T-cell (primary cell): ENCODE measurements at regions not wholly inside any gene's neighbourhood (a gene's known extent, or its start where the extent isn't known, plus 50 kb on each side); places are given as distances from the start of the nearest gene placed in this dataset.
"Not testable (repeated sequence)": the region's sequence is repeated elsewhere in the genome, so short reads cannot be mapped to it uniquely, and the experiment has no call there.

Source experiments
- ATAC-seq, 4 experiments: fragments of 200-7000 bp in 3 of 4; fragments of 150-1000 bp in 1 of 4; cut with Tn5 transposase; replicated peaks in 1 of 4; 1 replicate in 3 of 4; 2 replicates in 1 of 4; pipeline ENCODE4 v1.10.0; 2021; ENCODE audit warnings: moderate library complexity in 3 of 4, mild to moderate bottlenecking in 2 of 4, moderate number of reproducible peaks in 1 of 4
- CTCF ChIA-PET, 2 donors: fragments of 300-600 bp; sonication (Branson Sonifier 250); formaldehyde crosslinking; loops; one replicate each; lab custom pipeline; 2022; ENCODE audit warnings: antibody characterized with exemption in 2 of 2; lab: Charles Lee
- POLR2A ChIA-PET, 2 donors: fragments of 300-600 bp; sonication (Branson Sonifier 250); formaldehyde crosslinking; loops; one replicate each; lab custom pipeline; 2022; ENCODE audit warnings: antibody characterized with exemption in 2 of 2; lab: Charles Lee
- DNase-seq, 35 experiments: peaks; one replicate each; pipeline versions ENCODE4 v3.0.0 to v3.0.0-alpha.2; 2013 to 2023
- H3K27ac ChIP-seq: one replicate; pipeline ENCODE4 v1.5.1; 2013; ENCODE audit warnings: low read length
- H3K27me3 ChIP-seq, 2 experiments: replicated peaks in 1 of 2; 1 replicate in 1 of 2; 2 replicates in 1 of 2; pipeline versions ENCODE4 v1.6.1 to v1.7.0; 2013; ENCODE audit warnings: low read length in 1 of 2, mixed read lengths in 1 of 2; ENCODE audit not compliant: control insufficient read depth in 2 of 2, insufficient read depth in 2 of 2; ENCODE audit errors: extremely low read depth in 1 of 2
- H3K36me3 ChIP-seq, 2 donors: 1 replicate in 1 of 2; 2 replicates in 1 of 2; pipeline versions ENCODE4 v1.6.1 to v1.7.0; 2013; ENCODE audit warnings: low read length in 1 of 2; ENCODE audit not compliant: control insufficient read depth in 2 of 2, insufficient read depth in 1 of 2; ENCODE audit errors: extremely low read depth in 1 of 2
- H3K4me1 ChIP-seq, 2 experiments: 1 replicate in 1 of 2; 2 replicates in 1 of 2; pipeline versions ENCODE4 v1.6.1 to v1.7.0; 2013; ENCODE audit warnings: low read length in 2 of 2, mixed read lengths in 1 of 2; ENCODE audit not compliant: insufficient read depth in 2 of 2, control insufficient read depth in 1 of 2; ENCODE audit errors: extremely low read depth in 1 of 2
- H3K4me3 ChIP-seq, 2 donors: 1 replicate in 1 of 2; 2 replicates in 1 of 2; pipeline versions ENCODE4 v1.5.1 to v1.7.0; 2013; ENCODE audit warnings: mild to moderate bottlenecking in 2 of 2, low read length in 1 of 2, moderate library complexity in 1 of 2; ENCODE audit not compliant: control insufficient read depth in 1 of 2; ENCODE audit errors: extremely low read depth in 1 of 2
- H3K9me3 ChIP-seq: 2 replicates; pipeline ENCODE4 v1.7.0; 2013
- H3K27ac Mint-ChIP-seq, 2 donors: one replicate each; pipeline ENCODE4 v1.8.0; 2020 to 2021; ENCODE audit warnings: mild to moderate bottlenecking in 2 of 2, mixed read lengths in 2 of 2
- H3K27me3 Mint-ChIP-seq, 2 donors: one replicate each; pipeline ENCODE4 v1.8.0; 2021 to 2022; ENCODE audit warnings: mixed read lengths in 2 of 2
- H3K36me3 Mint-ChIP-seq: one replicate; pipeline ENCODE4 v1.8.0; 2021; ENCODE audit warnings: mixed read lengths
- H3K4me1 Mint-ChIP-seq, 3 donors: one replicate each; pipeline ENCODE4 v1.8.0; 2020 to 2022; ENCODE audit warnings: mixed read lengths in 3 of 3, mild to moderate bottlenecking in 1 of 3
- H3K4me3 Mint-ChIP-seq, 3 donors: one replicate each; pipeline ENCODE4 v1.8.0; 2020 to 2022; ENCODE audit warnings: mild to moderate bottlenecking in 3 of 3, mixed read lengths in 3 of 3, moderate library complexity in 3 of 3
- H3K9me3 Mint-ChIP-seq, 3 donors: one replicate each; pipeline ENCODE4 v1.8.0; 2020 to 2022; ENCODE audit warnings: mixed read lengths in 3 of 3
- WGBS: methylation state at CpG from one replicate; pipeline ENCODE4 v1.1.5; 2013; ENCODE audit warnings: missing lambda C conversion rate; ENCODE audit not compliant: insufficient coverage; 5-methylcytosine and 5-hydroxymethylcytosine counted together

GRCh38 chr9:15058236-15058635 lies 148.0 kb upstream of the FREM1 start:
- ATAC-seq: no peak

DNA sequence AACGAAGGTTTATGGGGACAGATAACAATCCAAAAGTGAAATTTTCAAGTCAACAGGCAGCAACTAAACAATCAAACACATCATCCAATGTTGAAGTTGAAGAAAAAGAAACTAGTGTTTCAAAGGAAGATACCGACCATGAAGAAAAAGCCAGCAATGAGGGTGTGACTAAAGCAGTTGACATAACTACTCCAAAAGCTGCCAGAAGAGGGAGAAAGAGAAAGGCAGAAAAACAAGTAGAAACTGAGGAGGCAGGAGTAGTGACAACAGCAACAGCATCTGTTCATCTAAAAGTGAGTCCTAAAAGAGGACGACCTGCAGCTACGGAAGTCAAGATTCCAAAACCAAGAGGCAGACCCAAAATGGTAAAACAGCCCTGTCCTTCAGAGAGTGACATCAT lies 145.1 kb upstream of the FREM1 start:
- WGBS: no CpG with 5 or more reads among the region's 4 CpGs
- H3K9me3 Mint-ChIP-seq, H3K27me3 Mint-ChIP-seq, H3K27ac ChIP-seq, H3K4me1 ChIP-seq, ATAC-seq, H3K9me3 ChIP-seq, H3K27me3 ChIP-seq, H3K4me3 Mint-ChIP-seq, CTCF ChIA-PET, POLR2A ChIA-PET, H3K4me1 Mint-ChIP-seq, H3K27ac Mint-ChIP-seq, H3K4me3 ChIP-seq, H3K36me3 Mint-ChIP-seq, H3K36me3 ChIP-seq: not testable (repeated sequence)
- peak in 1 of 35 experiments; percentile 1 for DNase-seq

More at GRCh38 chr9:15058236-15058635, 148.0 kb upstream of the FREM1 start:
- no peak for DNase-seq
- Histone ChIP-seq H3K36me3 (no peaks in the 10 kb centered on the region), H3K4me3 (no peak overlapping the region), H3K27me3 (no peaks in the 10 kb centered on the region), H3K9me3 (no peaks in the 10 kb centered on the region), H3K4me1 (no peaks in the 10 kb centered on the region), H3K27ac (no peak overlapping the region)
- ChIA-PET POLR2A (no interaction called here), CTCF (no interaction called here)
- H3K27ac Mint-ChIP-seq: no peak overlapping the region
- H3K27me3 Mint-ChIP-seq: peaks cover 6 to 11% of the 10 kb centered on the region in 2 donors
- WGBS: no CpG with 5 or more reads among the region's 4 CpGs
- H3K36me3 Mint-ChIP-seq: no peaks in the 10 kb centered on the region
- H3K4me3 Mint-ChIP-seq: no peak overlapping the region
- H3K9me3 Mint-ChIP-seq: no peaks in the 10 kb centered on the region
- H3K4me1 Mint-ChIP-seq: no peaks in the 10 kb centered on the region

GRCh38 chr9:15048772-15049171 lies 138.5 kb upstream of the FREM1 start:
- no peaks in the 10 kb centered on the region for H3K4me1 Mint-ChIP-seq
- H3K4me3 ChIP-seq: no peak overlapping the region
- no peaks in the 10 kb centered on the region for H3K27me3 ChIP-seq
- no peak for ATAC-seq
- no peaks in the 10 kb centered on the region for H3K36me3 Mint-ChIP-seq
- H3K27ac ChIP-seq: no peak overlapping the region
- peaks cover 0 to 4% of the 10 kb centered on the region in 2 donors for H3K27me3 Mint-ChIP-seq
- no peaks in the 10 kb centered on the region for H3K4me1 ChIP-seq
- no peaks in the 10 kb centered on the region for H3K9me3 Mint-ChIP-seq
- ChIA-PET CTCF (no interaction called here), POLR2A (no interaction called here)
- H3K27ac Mint-ChIP-seq: no peak overlapping the region
- no peaks in the 10 kb centered on the region for H3K9me3 ChIP-seq
- H3K4me3 Mint-ChIP-seq: no peak overlapping the region
- DNase-seq: no peak
- H3K36me3 ChIP-seq: no peaks in the 10 kb centered on the region
- no CpG with 5 or more reads among the region's 1 CpG for WGBS

DNA sequence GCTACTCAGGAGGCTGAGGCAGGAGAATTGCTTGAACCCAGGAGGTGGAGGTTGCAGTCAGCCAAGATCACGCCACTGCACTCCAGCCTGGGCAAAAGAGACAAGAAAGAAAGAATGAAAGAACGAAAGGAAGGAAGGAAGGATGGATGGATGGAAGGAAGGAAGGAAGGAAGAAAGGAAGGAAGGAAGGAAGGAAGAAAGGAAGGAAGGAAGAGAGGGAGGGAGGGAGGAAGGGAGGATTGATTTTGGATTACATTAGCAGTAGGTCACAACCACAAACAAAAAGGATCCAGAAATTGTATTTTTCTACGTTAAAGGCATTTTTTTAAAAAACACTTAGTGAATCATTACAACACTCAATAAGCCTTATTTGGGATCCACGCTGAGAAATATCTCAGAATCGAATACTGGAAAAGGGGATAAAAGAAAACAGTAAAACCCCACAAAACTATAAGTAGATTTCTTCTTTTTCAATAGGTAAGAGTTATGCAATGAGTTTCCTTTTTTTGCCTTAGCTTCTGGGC lies 136.9 kb upstream of the FREM1 start:
- POLR2A ChIA-PET: no interaction called here
- CTCF ChIA-PET: no interaction called here
- DNase-seq (no peak), ATAC-seq (no peak)
- Mint-ChIP-seq H3K36me3 (no peaks in the 10 kb centered on the region), H3K27ac (no peak overlapping the region), H3K4me3 (no peak overlapping the region), H3K4me1 (no peaks in the 10 kb centered on the region), H3K9me3 (no peaks in the 10 kb centered on the region), H3K27me3 (peaks cover 0 to 4% of the 10 kb centered on the region in 2 donors)
- Histone ChIP-seq H3K4me1 (no peaks in the 10 kb centered on the region), H3K4me3 (no peak overlapping the region), H3K9me3 (no peaks in the 10 kb centered on the region), H3K36me3 (no peaks in the 10 kb centered on the region), H3K27ac (no peak overlapping the region), H3K27me3 (no peaks in the 10 kb centered on the region)
- 61% methylated on average over 2 of the region's 5 CpGs for WGBS

- Mint-ChIP-seq H3K9me3 (peaks cover under 1 to 5% (median under 1%) of the 10 kb centered on the region in 3 donors), H3K4me3 (no peak overlapping the region), H3K27ac (no peak overlapping the region), H3K27me3 (peaks cover 2 to 14% of the 10 kb centered on the region in 2 donors), H3K4me1 (no peaks in the 10 kb centered on the region), H3K36me3 (no peaks in the 10 kb centered on the region)
- CTCF ChIA-PET: no interaction called here
- H3K27ac ChIP-seq: no peak overlapping the region
- DNase-seq (no peak), ATAC-seq (no peak)
- H3K36me3 ChIP-seq: no peaks in the 10 kb centered on the region
- WGBS: no CpG with 5 or more reads among the region's 4 CpGs
- no peaks in the 10 kb centered on the region for H3K4me1 ChIP-seq
- H3K4me3 ChIP-seq: no peak overlapping the region
- POLR2A ChIA-PET: no interaction called here
- peaks cover 0 to 2% of the 10 kb centered on the region in 2 experiments for H3K27me3 ChIP-seq
- no peaks in the 10 kb centered on the region for H3K9me3 ChIP-seq
These were observed 123.1 kb upstream of the FREM1 start for GRCh38 chr9:15033316-15033715.

DNA sequence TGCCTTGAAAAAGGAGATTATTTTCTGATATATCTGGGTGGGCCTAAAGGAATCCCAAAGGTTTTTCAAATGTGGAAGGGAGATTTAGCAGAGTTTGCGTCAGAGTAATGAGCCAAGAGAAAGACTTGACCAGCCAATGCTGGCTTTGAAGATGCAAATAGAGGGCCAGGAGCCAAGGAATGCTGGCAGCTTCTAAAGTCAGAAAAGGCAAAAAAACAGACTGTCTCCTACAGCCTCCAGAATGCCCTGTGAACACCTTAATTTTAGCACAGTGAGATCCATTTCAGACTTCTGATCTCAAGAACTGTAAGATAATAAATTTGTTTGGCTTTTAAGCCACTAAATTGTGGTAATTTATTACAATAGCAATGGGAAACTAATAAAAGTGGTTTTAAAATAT lies 122.6 kb upstream of the FREM1 start:
- POLR2A ChIA-PET: no interaction called here
- CTCF ChIA-PET: no interaction called here
- H3K9me3 Mint-ChIP-seq: peaks cover 5% of the 10 kb centered on the region in 3 donors
- peaks cover 2 to 19% of the 10 kb centered on the region in 2 donors for H3K27me3 Mint-ChIP-seq
- Histone ChIP-seq H3K4me1 (no peaks in the 10 kb centered on the region), H3K27ac (no peak overlapping the region), H3K27me3 (peaks cover 0 to 2% of the 10 kb centered on the region in 2 experiments), H3K4me3 (no peak overlapping the region), H3K36me3 (no peaks in the 10 kb centered on the region), H3K9me3 (no peaks in the 10 kb centered on the region)
- H3K4me3 Mint-ChIP-seq: no peak overlapping the region
- H3K4me1 Mint-ChIP-seq: no peaks in the 10 kb centered on the region
- DNase-seq (no peak), ATAC-seq (no peak)
- no peaks in the 10 kb centered on the region for H3K36me3 Mint-ChIP-seq
- 100% methylated on average over 1 of the region's 1 CpG for WGBS
- no peak overlapping the region for H3K27ac Mint-ChIP-seq

DNA sequence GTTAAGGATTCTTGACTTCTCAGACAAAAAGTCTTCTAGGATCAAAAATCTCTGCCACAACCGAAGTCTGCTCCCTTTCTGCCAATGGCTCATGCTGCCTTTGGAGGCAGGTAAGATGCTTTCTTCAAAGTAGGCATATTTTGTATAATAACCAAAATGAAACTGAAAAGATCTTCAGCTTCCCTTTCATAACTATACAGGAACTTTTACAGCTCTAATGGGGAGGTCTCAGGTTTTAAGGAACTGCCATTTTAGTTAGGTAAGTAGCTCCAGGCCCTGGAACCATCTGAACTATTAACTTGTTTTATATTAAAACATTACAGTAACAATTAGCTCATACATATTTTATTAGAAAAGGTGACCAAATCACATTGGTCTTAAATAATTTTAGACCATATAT lies 110.9 kb upstream of the FREM1 start:
- no peak for ATAC-seq

More for the DNA sequence above, 110.9 kb upstream of the FREM1 start:
- no peaks in the 10 kb centered on the region for H3K36me3 ChIP-seq
- no peaks in the 10 kb centered on the region for H3K9me3 ChIP-seq
- peaks cover 0 to 2% of the 10 kb centered on the region in 2 experiments for H3K27me3 ChIP-seq
- WGBS: no CpG with 5 or more reads among the region's 1 CpG
- CTCF ChIA-PET: no interaction called here
- H3K36me3 Mint-ChIP-seq: no peaks in the 10 kb centered on the region
- H3K27me3 Mint-ChIP-seq: peaks cover 5% of the 10 kb centered on the region in 2 donors
- POLR2A ChIA-PET: no interaction called here
- no peak for DNase-seq
- H3K4me1 Mint-ChIP-seq: no peaks in the 10 kb centered on the region
- H3K4me3 ChIP-seq: no peak overlapping the region
- H3K27ac Mint-ChIP-seq: no peak overlapping the region
- peaks cover 0 to 8% (median 4%) of the 10 kb centered on the region in 3 donors for H3K9me3 Mint-ChIP-seq
- no peak overlapping the region for H3K27ac ChIP-seq
- no peak overlapping the region for H3K4me3 Mint-ChIP-seq
- H3K4me1 ChIP-seq: no peaks in the 10 kb centered on the region
